ENCODE measurements at regions not wholly inside any gene's neighbourhood (a gene's known extent, or its start where the extent isn't known, plus 50 kb on each side); places are given as distances from the start of the nearest gene placed in this dataset.
"Not testable (repeated sequence)": the region's sequence is repeated elsewhere in the genome, so short reads cannot be mapped to it uniquely, and the experiment has no call there.

GRCh38 chr3:24545887-24546286 is 51.2 kb upstream of the THRB start:
- DNase-seq, result no peak

- DNase-seq, result no peak
Observed at GRCh38 chr3:24548278-24548677, 53.6 kb upstream of the THRB start.

- DNase-seq, result no peak
Observed at GRCh38 chr3:24550588-24550987, 55.9 kb upstream of the THRB start.

DNA sequence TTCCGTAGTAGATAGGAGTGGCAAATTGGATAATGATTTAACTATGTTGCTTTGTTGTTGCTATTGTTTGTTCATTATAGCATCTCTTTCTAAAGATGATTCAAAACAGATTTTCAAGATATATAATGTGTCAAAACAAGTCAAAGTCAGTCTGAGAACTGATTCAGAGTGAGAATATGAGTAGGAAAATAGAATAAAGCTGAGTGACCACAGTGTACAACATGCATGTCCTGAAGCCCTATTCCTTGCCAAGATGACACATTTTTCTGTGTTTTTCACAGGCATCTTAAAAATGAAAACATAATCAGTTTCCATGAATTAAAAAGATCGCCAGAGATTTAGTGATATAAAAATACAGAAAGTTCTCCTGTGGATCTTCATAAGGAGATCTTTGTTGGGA is 57.0 kb upstream of the THRB start:
- no peak for DNase-seq

DNA sequence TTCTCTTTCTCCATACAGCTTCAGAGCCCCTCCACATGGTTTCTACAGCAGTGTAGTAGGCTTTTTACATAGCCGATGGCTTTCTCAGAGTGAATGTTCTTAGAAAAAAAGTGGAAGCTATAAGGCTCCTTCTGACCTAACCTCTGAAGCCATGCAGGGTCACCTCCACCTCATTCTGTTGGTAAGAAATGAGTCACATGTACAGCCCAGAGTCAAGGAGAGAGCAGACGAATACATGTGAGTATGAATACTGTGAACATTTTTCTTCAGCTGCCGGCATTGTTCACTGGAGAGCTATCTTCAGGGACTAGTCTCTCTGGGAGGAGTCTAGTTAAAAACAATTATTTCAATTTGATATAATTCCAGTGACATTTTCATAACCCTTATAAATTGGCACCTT is 68.2 kb upstream of the THRB start:
- no peak for DNase-seq

DNA sequence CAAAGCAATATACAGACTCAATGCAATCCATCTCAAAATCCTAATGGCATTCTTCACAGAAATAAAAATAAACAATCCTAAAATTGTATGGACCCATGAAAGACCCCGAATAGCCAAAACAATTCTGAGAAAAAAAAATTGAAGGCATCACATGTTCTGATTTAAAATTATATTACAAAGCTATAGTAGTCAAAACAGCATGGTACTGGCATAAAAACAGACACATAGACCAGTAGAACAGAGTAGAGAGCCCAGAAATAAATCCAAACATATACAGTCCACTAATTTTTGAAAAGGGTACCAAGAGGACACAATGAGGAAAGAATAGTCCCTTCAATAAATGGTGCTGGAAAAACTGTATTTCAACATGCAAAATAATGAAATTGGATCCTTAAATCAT is 70.4 kb upstream of the THRB start:
- DNase-seq, result no peak

DNA sequence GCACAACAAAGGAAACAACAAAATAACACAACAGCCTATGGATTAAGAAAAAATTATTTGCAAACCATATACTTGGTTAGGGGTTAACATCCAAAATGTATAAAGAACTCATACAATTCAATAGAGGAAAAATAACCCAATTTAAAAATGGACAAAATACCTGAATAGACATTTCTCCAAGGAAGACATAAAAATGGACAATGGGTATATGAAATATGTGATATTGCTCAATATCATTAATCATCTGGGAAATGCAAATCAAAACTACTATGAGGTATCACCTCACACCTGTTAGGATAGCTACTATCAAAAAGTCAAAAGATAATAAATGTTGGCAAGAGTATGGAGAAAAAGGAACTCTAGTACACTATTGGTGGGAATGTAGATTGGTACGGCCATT is 71.0 kb upstream of the THRB start:
- no peak for DNase-seq

- DNase-seq, result no peak
Observed at GRCh38 chr3:24566927-24567326, 72.3 kb upstream of the THRB start.

- DNase-seq, result not testable (repeated sequence)
Observed at GRCh38 chr3:24572409-24572808, 77.8 kb upstream of the THRB start.

- no peak for DNase-seq
Observed at GRCh38 chr3:24573576-24573975, 78.9 kb upstream of the THRB start.

- no peak for DNase-seq
Observed at GRCh38 chr3:24578324-24578723, 83.7 kb upstream of the THRB start.

DNA sequence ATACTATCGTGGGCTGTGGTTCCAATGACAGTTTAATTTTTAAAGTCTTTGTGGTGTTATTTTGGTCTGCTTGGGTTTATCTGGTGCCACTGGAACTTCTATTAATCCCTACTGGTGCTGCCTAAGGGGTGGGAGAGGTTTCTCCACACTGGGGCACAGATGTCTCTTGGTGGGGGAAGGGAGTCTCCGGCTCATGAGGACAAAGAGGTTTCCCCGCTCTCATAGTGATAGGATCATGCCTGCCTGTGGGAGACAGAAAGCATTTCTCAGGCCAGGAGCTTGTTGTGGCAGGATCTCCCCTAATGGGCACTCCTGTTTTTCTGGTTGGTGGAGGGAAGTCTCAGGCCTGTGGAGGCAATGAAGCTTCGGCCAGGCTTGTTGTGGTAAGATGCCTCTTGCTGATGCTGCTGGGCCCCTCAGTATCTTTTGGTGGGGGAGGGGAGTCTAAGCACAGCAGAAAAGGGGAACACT is 84.3 kb upstream of the THRB start:
- DNase-seq, result no peak

GRCh38 chr3:24582431-24583403 is 88.1 kb upstream of the THRB start:
- DNase-seq, result no peak

DNA sequence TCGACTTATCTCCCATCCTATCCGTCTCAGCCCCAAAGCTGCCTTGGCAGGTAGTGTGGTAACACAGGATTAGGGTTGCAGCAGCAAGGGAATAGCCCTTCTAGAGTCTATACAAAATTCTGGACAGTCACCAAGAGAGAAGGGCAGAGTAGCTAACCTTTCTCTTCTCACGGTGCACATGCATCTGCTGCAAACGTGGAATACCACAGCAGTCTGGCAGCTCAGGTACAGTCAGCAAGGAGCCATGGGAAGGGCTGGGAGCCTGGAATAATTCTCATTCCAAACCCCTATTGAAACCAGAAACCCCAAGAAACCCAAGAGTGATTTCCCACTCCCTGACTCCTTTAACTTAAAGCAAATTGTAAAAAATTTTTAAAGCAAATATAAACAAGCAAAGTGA is 92.3 kb upstream of the THRB start:
- no peak for DNase-seq

GRCh38 chr3:24588629-24589512 is 94.2 kb upstream of the THRB start:
- no peak for DNase-seq

GRCh38 chr3:24589513-24589851 is 94.8 kb upstream of the THRB start:
- DNase-seq, result no peak

GRCh38 chr3:24589931-24590880 is 95.6 kb upstream of the THRB start:
- DNase-seq, result no peak

DNA sequence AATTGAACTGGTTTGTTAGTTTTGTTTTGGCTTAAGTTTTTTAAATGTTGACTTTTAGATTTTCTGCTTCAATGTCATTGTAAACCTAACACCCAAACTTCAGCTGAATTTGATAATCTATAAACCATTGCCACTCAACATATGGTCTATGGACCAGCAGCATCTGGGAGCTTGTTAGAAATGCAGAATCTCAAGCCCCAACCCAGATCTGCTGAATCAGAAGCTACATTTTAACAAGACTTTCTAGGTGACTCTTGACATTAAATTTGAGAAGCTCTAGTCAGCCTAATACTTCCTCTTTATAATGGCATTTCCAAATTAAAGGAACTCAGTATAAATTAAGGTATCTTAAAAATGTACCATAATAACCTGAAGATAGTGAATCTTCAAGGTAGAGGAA is 96.5 kb upstream of the THRB start:
- no peak for DNase-seq

- DNase-seq, result no peak
Observed at GRCh38 chr3:24591661-24592555, 97.3 kb upstream of the THRB start.

DNA sequence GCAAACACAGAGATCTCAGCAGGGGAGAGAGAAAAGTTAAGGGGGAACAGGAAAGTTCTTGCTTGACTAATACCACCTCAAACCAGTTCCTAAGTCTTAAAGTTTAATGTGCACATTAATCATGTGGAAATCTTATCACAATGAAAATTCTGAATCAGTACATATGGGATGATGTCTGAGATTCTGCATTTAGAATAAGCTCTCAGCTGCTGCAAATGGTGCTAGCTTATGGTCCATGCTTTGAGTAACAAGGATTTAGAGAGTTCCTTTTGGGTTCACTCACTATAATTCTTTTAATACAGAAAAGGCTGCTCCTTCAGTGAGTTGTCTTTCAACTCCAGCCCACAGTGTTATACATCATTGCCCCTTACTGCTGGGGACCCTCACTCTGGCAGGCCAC is 99.5 kb upstream of the THRB start:
- no peak for DNase-seq

DNA sequence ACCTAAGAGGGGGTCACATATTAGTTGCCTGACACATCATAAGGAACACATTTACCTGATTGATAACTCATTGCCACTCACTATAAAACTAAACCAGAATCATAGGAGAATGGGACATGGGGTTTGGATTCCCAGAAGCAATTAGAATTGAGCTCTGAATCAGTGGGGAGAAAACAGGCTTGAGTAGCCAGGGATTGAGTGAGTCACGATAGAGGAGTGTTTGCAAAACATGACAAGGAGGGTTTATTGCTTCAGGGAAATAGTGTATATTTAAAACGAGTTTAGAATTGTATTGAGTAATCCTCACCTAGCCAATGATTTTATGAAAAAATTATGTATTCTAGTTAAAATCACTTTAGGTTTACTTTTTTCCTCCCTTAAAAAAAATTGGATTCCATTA is 101.1 kb upstream of the THRB start:
- no peak for DNase-seq

DNA sequence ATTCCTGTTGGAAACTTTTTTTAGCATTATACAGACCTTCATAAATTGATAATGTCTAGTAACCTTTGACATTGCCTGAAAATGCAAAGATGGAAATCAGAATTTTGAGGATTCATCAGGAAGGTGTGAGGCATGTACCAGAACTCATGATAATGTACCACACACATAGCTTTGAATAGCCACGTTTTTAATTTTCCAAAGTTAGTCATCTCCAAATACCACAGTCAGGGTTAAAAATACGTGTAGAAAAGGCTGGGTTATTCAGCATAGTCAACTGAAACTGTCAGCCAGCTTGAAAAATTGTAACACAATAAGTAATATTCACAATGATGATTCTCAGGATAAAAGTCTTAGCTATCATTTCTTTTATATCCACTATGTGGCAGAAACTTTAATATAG is 102.0 kb upstream of the THRB start:
- DNase-seq, result no peak
